Natural killer cell (primary cell): ENCODE measurements at regions not wholly inside any gene's neighbourhood (a gene's known extent, or its start where the extent isn't known, plus 50 kb on each side); places are given as distances from the start of the nearest gene placed in this dataset.

ENCODE experiments used
- ATAC-seq, 3 donors: fragments of 150-1000 bp in 2 of 3; fragments of 200-7000 bp in 1 of 3; cut with Tn5 transposase; 1 replicate in 1 of 3; 2 replicates in 2 of 3; pipeline ENCODE4 v1.10.0; 2021; ENCODE audit warnings: mild to moderate bottlenecking in 2 of 3, moderate library complexity in 2 of 3
- DNase-seq, 2 donors: peaks; one replicate each; pipeline versions ENCODE4 v3.0.0 to v3.0.0-alpha.2; 2013 to 2021; ENCODE audit warnings: mixed read lengths in 1 of 2
- H3K27ac ChIP-seq: one replicate; pipeline ENCODE4 v1.5.1; 2013; ENCODE audit warnings: mild to moderate bottlenecking, low read length
- H3K27me3 ChIP-seq: one replicate; pipeline ENCODE4 v1.6.1; 2013; ENCODE audit warnings: low read length; ENCODE audit not compliant: control insufficient read depth, insufficient read depth
- H3K36me3 ChIP-seq: one replicate; pipeline ENCODE4 v1.6.1; 2013; ENCODE audit warnings: low read length; ENCODE audit not compliant: control insufficient read depth, insufficient read depth
- H3K4me1 ChIP-seq: one replicate; pipeline ENCODE4 v1.6.1; 2013; ENCODE audit warnings: low read length; ENCODE audit not compliant: control insufficient read depth, insufficient read depth
- H3K4me3 ChIP-seq: one replicate; pipeline ENCODE4 v1.5.1; 2013; ENCODE audit warnings: low read length
- H3K9me3 ChIP-seq: one replicate; pipeline ENCODE4 v1.6.1; 2013; ENCODE audit warnings: low read length; ENCODE audit not compliant: control insufficient read depth, insufficient read depth
- H3K27ac Mint-ChIP-seq, 2 donors: one replicate each; pipeline ENCODE4 v1.8.0; 2022; ENCODE audit warnings: mild to moderate bottlenecking in 2 of 2, mixed read lengths in 2 of 2, moderate library complexity in 1 of 2
- H3K27me3 Mint-ChIP-seq, 2 donors: one replicate each; pipeline ENCODE4 v1.8.0; 2022; ENCODE audit warnings: low read depth in 2 of 2, mixed read lengths in 2 of 2
- H3K36me3 Mint-ChIP-seq: one replicate; pipeline ENCODE4 v1.8.0; 2022; ENCODE audit warnings: mixed read lengths
- H3K4me1 Mint-ChIP-seq, 2 donors: one replicate each; pipeline ENCODE4 v1.8.0; 2022; ENCODE audit warnings: mixed read lengths in 2 of 2
- H3K4me3 Mint-ChIP-seq: one replicate; pipeline ENCODE4 v1.8.0; 2022; ENCODE audit warnings: mild to moderate bottlenecking, moderate library complexity, mixed read lengths
- H3K9me3 Mint-ChIP-seq, 2 donors: one replicate each; pipeline ENCODE4 v1.8.0; 2022; ENCODE audit warnings: mixed read lengths in 2 of 2
- CTCF ChIP-seq: fragments of 200-600 bp; IDR thresholded peaks from one replicate; pipeline ENCODE4 v1.8.0; 2022; ENCODE audit warnings: antibody characterized with exemption
- WGBS: methylation state at CpG from one replicate; pipeline ENCODE4 v1.1.7; 2013; ENCODE audit warnings: missing lambda C conversion rate; ENCODE audit not compliant: insufficient coverage; 5-methylcytosine and 5-hydroxymethylcytosine counted together
- intact Hi-C: fragments of 100-400 bp; cut with micrococcal nuclease; formaldehyde crosslinking; loops from one replicate; pipeline ENCODE4 v1.14.2; 2022

GRCh38 chr12:60393093-60393492 lies 797.3 kb downstream of the SLC16A7 start:
- H3K4me1 ChIP-seq = no peaks in the 10 kb centered on the region
- Mint-ChIP-seq H3K4me3 (no peak overlapping the region), H3K9me3 (peaks cover 8 to 17% of the 10 kb centered on the region in 2 donors), H3K27ac (no peak overlapping the region), H3K36me3 (no peaks in the 10 kb centered on the region), H3K4me1 (no peaks in the 10 kb centered on the region), H3K27me3 (no peaks in the 10 kb centered on the region)
- H3K4me3 ChIP-seq = no peak overlapping the region
- ATAC-seq (no peak), DNase-seq (no peak)
- no peak for TF ChIP-seq CTCF
- intact Hi-C loops = no loop called here
- WGBS = 78% methylated on average over 5 of the region's 5 CpGs
- H3K27ac ChIP-seq = no peak overlapping the region
- no peaks in the 10 kb centered on the region for H3K36me3 ChIP-seq
- H3K27me3 ChIP-seq = no peaks in the 10 kb centered on the region
- peaks cover 14% of the 10 kb centered on the region for H3K9me3 ChIP-seq

- DNase-seq = no peak
- no peak for TF ChIP-seq CTCF
- Mint-ChIP-seq H3K27me3 (no peaks in the 10 kb centered on the region), H3K36me3 (no peaks in the 10 kb centered on the region), H3K27ac (no peak overlapping the region), H3K9me3 (peaks cover 8 to 12% of the 10 kb centered on the region in 2 donors), H3K4me3 (no peak overlapping the region), H3K4me1 (no peaks in the 10 kb centered on the region)
- Histone ChIP-seq H3K4me1 (no peaks in the 10 kb centered on the region), H3K4me3 (no peak overlapping the region), H3K27me3 (no peaks in the 10 kb centered on the region), H3K36me3 (no peaks in the 10 kb centered on the region), H3K27ac (no peak overlapping the region), H3K9me3 (peaks cover 10% of the 10 kb centered on the region)
- intact Hi-C loops = no loop called here
- 83% methylated on average over 2 of the region's 2 CpGs for WGBS
- ATAC-seq = no peak
These were observed 798.8 kb downstream of the SLC16A7 start for GRCh38 chr12:60394665-60395064.

GRCh38 chr12:60398547-60398946 lies 802.7 kb downstream of the SLC16A7 start:
- no peak overlapping the region for H3K4me3 Mint-ChIP-seq
- H3K4me3 ChIP-seq = no peak overlapping the region
- no peaks in the 10 kb centered on the region for H3K4me1 Mint-ChIP-seq
- TF ChIP-seq CTCF = no peak
- no peak for DNase-seq
- H3K27ac ChIP-seq = no peak overlapping the region
- intact Hi-C loops = no loop called here
- no peak for ATAC-seq
- 96% methylated on average over 1 of the region's 1 CpG for WGBS
- peaks cover 10 to 21% of the 10 kb centered on the region in 2 donors for H3K9me3 Mint-ChIP-seq
- no peaks in the 10 kb centered on the region for H3K36me3 ChIP-seq
- H3K9me3 ChIP-seq = no peaks in the 10 kb centered on the region
- no peaks in the 10 kb centered on the region for H3K27me3 ChIP-seq
- no peaks in the 10 kb centered on the region for H3K27me3 Mint-ChIP-seq
- no peaks in the 10 kb centered on the region for H3K4me1 ChIP-seq
- H3K36me3 Mint-ChIP-seq = peaks cover 9% of the 10 kb centered on the region
- H3K27ac Mint-ChIP-seq = no peak overlapping the region

GRCh38 chr12:60399064-60399463 lies 803.2 kb downstream of the SLC16A7 start:
- Mint-ChIP-seq H3K4me1 (no peaks in the 10 kb centered on the region), H3K27me3 (no peaks in the 10 kb centered on the region), H3K36me3 (peaks cover 9% of the 10 kb centered on the region), H3K4me3 (no peak overlapping the region), H3K9me3 (peaks cover 10 to 17% of the 10 kb centered on the region in 2 donors), H3K27ac (no peak overlapping the region)
- intact Hi-C loops = no loop called here
- no peak overlapping the region for H3K4me3 ChIP-seq
- ATAC-seq (no peak), DNase-seq (no peak)
- TF ChIP-seq CTCF = no peak
- H3K27me3 ChIP-seq = no peaks in the 10 kb centered on the region
- no CpG with 5 or more reads among the region's 5 CpGs for WGBS
- no peaks in the 10 kb centered on the region for H3K4me1 ChIP-seq
- H3K36me3 ChIP-seq = no peaks in the 10 kb centered on the region
- H3K9me3 ChIP-seq = no peaks in the 10 kb centered on the region
- no peak overlapping the region for H3K27ac ChIP-seq
